Inferior parietal cortex (tissue), 1 donor: ENCODE measurements at regions not wholly inside any gene's neighbourhood (a gene's known extent, or its start where the extent isn't known, plus 50 kb on each side); places are given as distances from the start of the nearest gene placed in this dataset.
"Not testable (repeated sequence)": the region's sequence is repeated elsewhere in the genome, so short reads cannot be mapped to it uniquely, and the experiment has no call there.

Experiments used
- DNase-seq: peaks from one replicate; pipeline ENCODE4 v3.0.0-alpha.2; 2016; ENCODE audit errors: extremely low spot score

- no peak for DNase-seq
Measured at GRCh38 chr3:187795207-187795960, 50.1 kb upstream of the BCL6 start.

DNA sequence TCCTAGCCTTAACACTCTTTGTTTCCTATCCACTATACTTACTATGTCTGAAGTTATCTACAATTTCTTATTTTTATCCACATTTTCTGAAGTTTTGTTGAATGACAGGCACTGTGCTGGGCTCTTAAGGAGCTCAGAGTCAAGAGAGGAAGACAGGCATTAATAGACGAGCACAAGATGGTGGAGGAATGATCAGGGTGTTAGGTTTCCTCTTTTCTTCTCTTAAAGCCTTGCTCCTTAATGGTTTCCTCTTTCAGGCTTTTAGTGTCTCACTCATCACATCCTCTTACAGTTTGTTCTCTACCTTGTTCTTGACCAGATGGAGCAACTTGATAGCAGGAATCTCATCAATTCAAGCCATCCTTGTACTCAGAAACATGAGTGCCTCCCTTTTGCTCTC, 52.9 kb upstream of the BCL6 start:
- DNase-seq, result no peak

DNA sequence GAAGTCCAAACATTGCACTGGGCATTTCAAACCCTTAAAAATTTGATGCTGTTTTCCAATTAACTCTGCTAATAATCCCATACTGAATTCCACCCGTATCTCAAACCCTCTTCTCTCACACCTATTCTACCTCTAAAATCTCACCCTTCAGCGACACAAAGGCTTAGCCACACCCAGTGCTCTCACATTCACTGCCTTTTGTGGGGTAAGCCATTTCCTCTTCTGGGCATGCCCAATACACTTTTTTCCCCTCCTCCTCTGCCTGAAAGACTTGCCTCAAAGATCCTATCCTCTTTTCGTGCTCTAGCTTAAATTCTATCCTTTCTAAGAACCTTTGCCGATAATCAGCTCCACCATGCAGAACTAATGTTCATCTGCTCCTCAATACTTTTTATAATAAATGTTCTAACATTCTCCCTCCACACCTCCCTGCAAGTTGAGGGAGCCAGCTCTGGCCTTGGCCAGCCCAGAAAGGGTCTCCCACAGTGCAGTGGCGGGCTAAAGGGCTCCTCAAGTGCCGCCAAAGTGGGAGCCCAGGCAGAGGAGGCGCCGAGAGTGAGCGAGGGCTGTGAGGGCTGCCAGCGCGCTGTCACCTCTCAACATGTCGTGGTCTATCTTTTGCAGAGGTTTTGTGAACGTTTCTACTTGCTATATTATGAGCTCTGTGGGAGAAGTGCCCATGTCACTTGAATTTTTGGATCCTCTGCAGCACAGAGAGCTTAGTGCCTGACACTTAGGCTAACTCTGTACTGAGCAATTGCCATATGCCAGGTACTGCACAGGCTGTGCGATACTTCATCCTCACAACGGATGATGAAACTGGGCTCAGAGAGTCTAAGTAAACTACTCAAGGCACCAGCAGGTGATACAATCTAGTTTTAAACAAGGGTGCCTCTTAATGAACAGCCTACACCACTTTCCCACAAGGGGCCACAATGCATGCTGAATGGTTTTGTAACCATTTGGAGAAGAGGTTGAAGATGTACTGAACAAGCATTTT, 53.6 kb upstream of the BCL6 start:
- no peak for DNase-seq

DNA sequence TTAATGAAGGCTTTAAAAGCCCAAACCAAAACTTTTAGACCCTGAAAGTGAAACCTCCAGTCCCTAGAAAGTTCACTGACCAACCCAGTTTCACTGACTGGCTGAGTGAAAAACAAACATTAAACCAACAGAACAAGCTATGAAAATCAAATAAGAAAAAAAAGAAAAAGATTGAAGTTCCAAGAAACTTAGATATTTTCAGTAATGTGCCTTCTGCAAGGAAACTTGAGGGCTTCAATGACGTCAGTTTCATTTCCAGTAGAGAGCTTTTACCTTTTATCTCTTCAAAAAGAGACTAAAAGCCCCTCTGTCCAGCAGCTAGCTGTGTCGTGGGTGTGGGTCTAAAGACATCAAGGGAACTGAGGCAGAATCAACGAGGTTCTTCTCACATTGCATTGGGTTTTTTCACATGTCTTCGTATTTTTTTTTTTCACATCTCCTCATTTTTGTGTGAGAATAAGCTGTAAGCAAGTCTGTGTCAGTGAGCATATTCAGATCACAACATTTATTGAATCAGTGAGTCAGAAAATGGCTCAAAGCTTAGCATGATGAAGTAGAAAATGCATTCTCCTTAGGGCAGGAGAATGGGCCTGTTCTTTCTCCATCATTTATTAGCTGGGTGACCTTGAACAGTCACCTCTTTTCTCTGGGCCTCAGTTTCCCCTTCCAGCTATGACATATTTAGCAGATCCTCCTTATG, 54.8 kb upstream of the BCL6 start:
- no peak for DNase-seq

DNA sequence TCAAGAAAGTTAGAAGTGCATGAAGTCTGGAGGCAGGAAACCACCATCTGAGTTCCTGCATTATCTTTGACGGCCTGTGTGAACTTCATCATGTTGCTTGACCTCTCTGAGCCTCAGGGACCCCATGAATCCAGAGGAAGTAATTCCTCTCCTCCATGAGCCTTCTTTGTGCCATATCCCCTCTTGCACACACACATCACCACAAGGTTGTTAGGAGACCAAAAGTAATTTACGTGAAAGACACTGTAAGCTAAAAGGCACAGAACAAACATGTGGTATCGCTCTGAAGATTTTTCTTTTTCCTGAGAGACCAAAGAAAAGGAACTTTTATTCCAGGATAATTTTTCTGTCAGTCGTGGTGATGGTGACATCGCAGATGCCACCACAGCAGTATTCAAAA, 55.9 kb upstream of the BCL6 start:
- DNase-seq, result no peak

DNA sequence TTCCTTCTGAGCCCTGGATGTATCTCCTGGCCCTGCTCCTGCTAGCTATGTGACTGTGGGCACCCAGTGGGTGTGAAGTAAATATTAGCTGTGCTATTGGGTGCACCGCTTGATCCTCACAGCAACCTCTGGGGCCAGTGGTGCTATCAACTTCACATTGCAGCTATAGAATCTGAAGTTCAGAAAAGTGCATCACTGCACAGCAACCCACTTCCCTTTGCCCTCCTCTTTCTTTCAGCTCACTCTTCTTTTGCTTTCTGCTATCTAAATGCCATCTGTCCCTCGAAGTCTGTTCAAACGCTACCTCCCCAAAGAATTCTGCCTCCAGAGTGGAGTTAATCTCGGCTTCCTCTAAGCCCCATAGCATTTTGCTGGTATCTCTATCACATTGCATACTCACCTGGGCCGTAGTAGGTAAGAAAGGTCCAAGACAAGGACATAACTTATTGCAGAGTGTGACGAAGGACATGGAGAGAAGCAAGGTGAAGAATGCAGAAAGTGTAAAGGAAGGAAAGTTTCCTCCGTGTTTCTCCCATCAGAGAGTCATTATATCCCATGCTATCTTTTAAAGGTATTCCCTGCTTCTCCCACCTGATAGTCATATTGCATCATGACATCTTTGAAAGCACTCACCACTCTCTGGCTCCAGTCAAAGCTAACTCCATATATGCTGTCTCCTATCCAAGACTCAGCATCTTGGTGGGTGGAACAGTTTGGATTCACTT, 57.1 kb upstream of the BCL6 start:
- no peak for DNase-seq

DNA sequence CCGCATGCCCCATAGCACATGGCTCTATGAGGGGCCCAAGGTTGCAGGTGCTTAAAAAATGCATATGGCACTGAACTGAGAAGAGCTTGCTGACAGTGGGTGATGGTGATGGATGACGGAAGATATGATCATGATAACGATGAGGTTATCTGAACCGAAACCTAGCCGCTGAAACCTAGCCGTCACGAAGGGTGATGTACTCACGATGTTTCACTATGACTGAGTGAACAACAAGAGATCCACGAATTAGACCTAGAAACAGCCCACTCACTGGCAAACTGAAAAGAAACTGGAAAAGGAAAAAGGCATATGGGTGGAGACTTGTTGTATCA, 57.6 kb upstream of the BCL6 start:
- DNase-seq, result no peak

GRCh38 chr3:187804120-187804744, 59.0 kb upstream of the BCL6 start:
- DNase-seq, result no peak

DNA sequence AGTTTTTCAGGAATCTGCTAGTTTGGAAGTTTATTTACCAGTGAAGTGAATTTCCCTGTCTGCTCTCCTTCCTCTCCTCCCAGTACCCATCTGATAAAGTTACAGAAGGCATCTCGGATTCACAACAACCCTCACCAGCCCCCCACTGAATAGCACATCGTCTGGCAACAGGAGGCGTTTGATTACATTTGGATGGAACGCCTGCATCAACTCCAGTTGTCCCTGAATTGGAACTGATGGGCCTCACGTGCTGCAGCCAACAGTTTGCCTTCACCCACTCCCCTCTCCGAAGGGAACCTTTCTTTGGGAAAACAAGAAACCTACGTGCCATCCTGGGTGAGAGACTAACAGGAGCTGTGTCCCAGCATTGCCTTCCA, 59.5 kb upstream of the BCL6 start:
- no peak for DNase-seq

DNA sequence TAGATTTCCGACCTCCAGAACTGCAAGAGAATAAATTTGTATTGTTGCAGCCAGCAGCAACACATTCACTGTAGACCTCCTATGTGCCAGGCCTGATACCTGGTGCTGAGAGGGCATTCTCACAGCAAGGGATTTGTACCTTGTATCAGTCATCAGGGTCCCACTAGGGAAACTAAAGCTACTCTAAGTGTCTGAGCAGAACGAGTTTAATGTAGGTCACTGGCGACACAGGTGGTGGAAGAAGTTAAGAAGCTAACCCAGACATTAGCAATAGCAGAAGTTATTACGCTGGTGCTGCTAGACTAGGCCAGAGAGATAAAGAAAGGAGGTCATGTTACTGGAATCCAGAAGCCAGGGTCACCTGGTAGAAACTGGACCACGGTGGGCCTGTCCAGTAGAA, 60.5 kb upstream of the BCL6 start:
- no peak for DNase-seq

- no peak for DNase-seq
Measured at GRCh38 chr3:187807086-187807862, 62.0 kb upstream of the BCL6 start.

- DNase-seq, result no peak
Measured at GRCh38 chr3:187808527-187808895, 63.2 kb upstream of the BCL6 start.

DNA sequence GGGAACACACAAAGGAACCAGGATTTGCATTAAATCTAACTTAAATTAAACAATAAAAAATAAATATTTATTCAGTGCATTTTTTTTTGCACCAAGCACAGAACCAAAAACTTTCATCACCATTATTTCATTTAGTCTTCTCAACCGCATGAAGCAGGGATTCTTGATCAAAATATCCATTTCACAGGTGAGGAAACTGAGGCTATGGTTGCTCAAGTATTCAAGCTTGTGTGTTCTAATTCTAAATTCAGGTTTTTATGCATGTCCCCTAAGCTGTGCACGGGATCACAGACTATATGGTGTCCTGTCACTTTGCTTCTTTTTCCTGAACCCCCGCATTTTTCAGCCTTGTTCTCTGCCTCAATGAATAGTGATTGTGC, 64.3 kb upstream of the BCL6 start:
- no peak for DNase-seq

GRCh38 chr3:187810021-187810446, 64.8 kb upstream of the BCL6 start:
- DNase-seq, result no peak

- no peak for DNase-seq
Measured at GRCh38 chr3:187811585-187812250, 66.5 kb upstream of the BCL6 start.

- no peak for DNase-seq
Measured at GRCh38 chr3:187812496-187812895, 67.2 kb upstream of the BCL6 start.

- no peak for DNase-seq
Measured at GRCh38 chr3:187813198-187813597, 67.9 kb upstream of the BCL6 start.

DNA sequence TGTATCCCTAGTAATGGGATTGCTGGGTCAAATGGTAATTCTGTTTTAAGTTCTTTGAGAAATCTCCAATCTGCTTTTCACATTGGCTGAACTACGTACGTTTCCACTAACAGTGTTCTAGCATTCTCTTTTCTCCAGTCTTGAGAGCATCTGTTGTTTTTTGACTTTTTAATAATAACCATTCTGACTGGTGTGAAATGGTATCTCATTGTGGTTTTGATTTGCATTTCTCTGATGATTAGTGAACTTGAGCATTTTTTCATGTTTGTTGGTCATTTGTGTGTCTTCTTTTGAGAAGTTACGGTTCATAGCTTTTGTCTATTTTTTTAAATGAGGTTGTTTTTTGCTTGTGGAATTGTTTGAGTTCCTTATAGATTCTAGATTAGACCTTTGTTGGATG, 72.5 kb upstream of the BCL6 start:
- DNase-seq, result not testable (repeated sequence)

- DNase-seq, result no peak
Measured at GRCh38 chr3:187821616-187822317, 76.5 kb upstream of the BCL6 start.
